ENCODE measurements at regions not wholly inside any gene's neighbourhood (a gene's known extent, or its start where the extent isn't known, plus 50 kb on each side); places are given as distances from the start of the nearest gene placed in this dataset.
A peak's percentile ranks its signal among the peaks of the same experiment; 100 is the strongest.
"Not testable (repeated sequence)": the region's sequence is repeated elsewhere in the genome, so short reads cannot be mapped to it uniquely, and the experiment has no call there.

- Histone ChIP-seq H3K4me2 (no peak overlapping the region), H3K9ac (no peak overlapping the region), H3K4me3 (no peak overlapping the region), H3K36me3 (no peaks in the 10 kb centered on the region), H3K27ac (no peak overlapping the region), H4K20me1 (no peaks in the 10 kb centered on the region), H3K4me1 (no peaks in the 10 kb centered on the region), H3K27me3 (no peaks in the 10 kb centered on the region), H3K9me3 (replicated peaks in 1 of 11) (no peaks in the 10 kb centered on the region)
- TF ChIP-seq Cebpa-rat (IDR thresholded peaks at IDR 0.05): no peak
Measured at GRCh38 chr4:131644619-131645018, 1504.5 kb upstream of the PCDH10 start.

GRCh38 chr4:131649227-131649626, 1499.9 kb upstream of the PCDH10 start:
- no peaks in the 10 kb centered on the region for H3K9me3 ChIP-seq (replicated peaks in 1 of 11)
- H3K4me3 ChIP-seq: no peak overlapping the region
- no peaks in the 10 kb centered on the region for H3K4me1 ChIP-seq
- no peaks in the 10 kb centered on the region for H3K36me3 ChIP-seq
- H3K4me2 ChIP-seq: no peak overlapping the region
- H3K9ac ChIP-seq: no peak overlapping the region
- H4K20me1 ChIP-seq: no peaks in the 10 kb centered on the region
- H3K27me3 ChIP-seq: no peaks in the 10 kb centered on the region
- no peak overlapping the region for H3K27ac ChIP-seq
- no peak for TF ChIP-seq Cebpa-rat (IDR thresholded peaks at IDR 0.05)

- no peak overlapping the region for H3K4me3 ChIP-seq
- TF ChIP-seq Cebpa-rat (IDR thresholded peaks at IDR 0.05): no peak
- H3K27me3 ChIP-seq: no peaks in the 10 kb centered on the region
- H3K27ac ChIP-seq: no peak overlapping the region
- no peaks in the 10 kb centered on the region for H3K4me1 ChIP-seq
- no peaks in the 10 kb centered on the region for H3K9me3 ChIP-seq (replicated peaks in 1 of 11)
- no peak overlapping the region for H3K4me2 ChIP-seq
- no peak overlapping the region for H3K9ac ChIP-seq
- H4K20me1 ChIP-seq: no peaks in the 10 kb centered on the region
- H3K36me3 ChIP-seq: no peaks in the 10 kb centered on the region
Measured at GRCh38 chr4:131650951-131651350, 1498.1 kb upstream of the PCDH10 start.

GRCh38 chr4:131683314-131683713, 1465.8 kb upstream of the PCDH10 start:
- not testable (repeated sequence) for H3K36me3 ChIP-seq, H3K4me1 ChIP-seq, H3K9ac ChIP-seq, H3K4me3 ChIP-seq, H3K27me3 ChIP-seq, H3K4me2 ChIP-seq, H4K20me1 ChIP-seq, H3K27ac ChIP-seq
- peaks cover 32 to 42% (median 35%) of the 10 kb centered on the region in 11 experiments for H3K9me3 ChIP-seq (replicated peaks in 1 of 11)

- no peak overlapping the region for H3K9ac ChIP-seq
- H3K36me3 ChIP-seq: no peaks in the 10 kb centered on the region
- H3K4me2 ChIP-seq: peak overlapping the region in 2 of 11 experiments; percentile 23 to 26; a peak in 4 of 22 replicates
- H3K27ac ChIP-seq: no peak overlapping the region
- peaks cover 0 to 19% (median 7%) of the 10 kb centered on the region in 11 experiments; a peak in 14 of 22 replicates for H3K9me3 ChIP-seq (replicated peaks in 1 of 11)
- H3K4me3 ChIP-seq: no peak overlapping the region
- no peaks in the 10 kb centered on the region for H3K27me3 ChIP-seq
- TF ChIP-seq Cebpa-rat (IDR thresholded peaks at IDR 0.05): no peak
- no peaks in the 10 kb centered on the region for H4K20me1 ChIP-seq
- peaks cover 0 to 6% (median 0%) of the 10 kb centered on the region in 10 experiments; a peak in 3 of 20 replicates for H3K4me1 ChIP-seq
Measured at GRCh38 chr4:131721883-131722282, 1427.2 kb upstream of the PCDH10 start.

- H3K27me3 ChIP-seq, H3K4me1 ChIP-seq: not testable (repeated sequence)
- peaks cover 8 to 31% (median 18%) of the 10 kb centered on the region in 11 experiments; a peak in 18 of 22 replicates for H3K9me3 ChIP-seq (replicated peaks in 1 of 11)
Measured at GRCh38 chr4:131723069-131723468, 1426.0 kb upstream of the PCDH10 start.

GRCh38 chr4:131724847-131725246, 1424.2 kb upstream of the PCDH10 start:
- not testable (repeated sequence) for H3K27me3 ChIP-seq, H4K20me1 ChIP-seq, H3K27ac ChIP-seq, H3K4me1 ChIP-seq, H3K36me3 ChIP-seq, H3K9ac ChIP-seq, H3K4me2 ChIP-seq
- peaks cover 18 to 47% (median 30%) of the 10 kb centered on the region in 11 experiments; a peak in 21 of 22 replicates for H3K9me3 ChIP-seq (replicated peaks in 1 of 11)
- H3K4me3 ChIP-seq: peak overlapping the region in 3 of 10 experiments; percentile 43 to 49 (median 47); a peak in 2 of 20 replicates

More at GRCh38 chr4:131723069-131723468, 1426.0 kb upstream of the PCDH10 start:
- H3K4me2 ChIP-seq, H4K20me1 ChIP-seq, H3K27ac ChIP-seq, H3K9ac ChIP-seq, H3K4me3 ChIP-seq, H3K36me3 ChIP-seq: not testable (repeated sequence)

GRCh38 chr4:131725521-131725920, 1423.6 kb upstream of the PCDH10 start:
- H3K4me1 ChIP-seq, H3K36me3 ChIP-seq, H3K4me2 ChIP-seq, H3K4me3 ChIP-seq, H3K9ac ChIP-seq, H3K27ac ChIP-seq, H3K27me3 ChIP-seq, H4K20me1 ChIP-seq: not testable (repeated sequence)
- H3K9me3 ChIP-seq (replicated peaks in 1 of 11): peaks cover 22 to 54% (median 36%) of the 10 kb centered on the region in 11 experiments; a peak in 21 of 22 replicates

- not testable (repeated sequence) for H3K4me1 ChIP-seq, H3K4me3 ChIP-seq, H3K27ac ChIP-seq, H3K27me3 ChIP-seq, H3K36me3 ChIP-seq, H4K20me1 ChIP-seq, H3K4me2 ChIP-seq, H3K9ac ChIP-seq
- H3K9me3 ChIP-seq (replicated peaks in 1 of 11): peaks cover 27 to 66% (median 46%) of the 10 kb centered on the region in 11 experiments
Measured at GRCh38 chr4:131726940-131727339, 1422.2 kb upstream of the PCDH10 start.

- not testable (repeated sequence) for H3K27me3 ChIP-seq, H3K4me2 ChIP-seq, H3K9ac ChIP-seq, H4K20me1 ChIP-seq, H3K27ac ChIP-seq, H3K4me1 ChIP-seq, H3K36me3 ChIP-seq, H3K4me3 ChIP-seq
- peaks cover 32 to 70% (median 51%) of the 10 kb centered on the region in 11 experiments for H3K9me3 ChIP-seq (replicated peaks in 1 of 11)
Measured at GRCh38 chr4:131727418-131727817, 1421.7 kb upstream of the PCDH10 start.

GRCh38 chr4:131729205-131729604, 1419.9 kb upstream of the PCDH10 start:
- not testable (repeated sequence) for H3K4me1 ChIP-seq, H4K20me1 ChIP-seq, H3K36me3 ChIP-seq, H3K4me2 ChIP-seq, H3K27me3 ChIP-seq, H3K4me3 ChIP-seq, H3K9ac ChIP-seq, H3K27ac ChIP-seq
- H3K9me3 ChIP-seq (replicated peaks in 1 of 11): peaks cover 41 to 83% (median 63%) of the 10 kb centered on the region in 11 experiments

- H3K4me1 ChIP-seq, H3K4me2 ChIP-seq, H3K27me3 ChIP-seq, H4K20me1 ChIP-seq, H3K9ac ChIP-seq, H3K27ac ChIP-seq, H3K4me3 ChIP-seq, H3K36me3 ChIP-seq: not testable (repeated sequence)
- peaks cover 41 to 83% (median 65%) of the 10 kb centered on the region in 11 experiments for H3K9me3 ChIP-seq (replicated peaks in 1 of 11)
Measured at GRCh38 chr4:131729716-131730398, 1419.2 kb upstream of the PCDH10 start.

GRCh38 chr4:131730574-131730973, 1418.5 kb upstream of the PCDH10 start:
- H3K9ac ChIP-seq, H3K27me3 ChIP-seq, H3K27ac ChIP-seq, H3K4me3 ChIP-seq, H4K20me1 ChIP-seq, H3K4me2 ChIP-seq, H3K36me3 ChIP-seq, H3K4me1 ChIP-seq: not testable (repeated sequence)
- H3K9me3 ChIP-seq (replicated peaks in 1 of 11): peaks cover 41 to 80% (median 68%) of the 10 kb centered on the region in 11 experiments

- peaks cover 41 to 76% (median 64%) of the 10 kb centered on the region in 11 experiments for H3K9me3 ChIP-seq (replicated peaks in 1 of 11)
- not testable (repeated sequence) for H3K4me1 ChIP-seq, H3K36me3 ChIP-seq
Measured at GRCh38 chr4:131732034-131732630, 1417.0 kb upstream of the PCDH10 start.

More at GRCh38 chr4:131732034-131732630, 1417.0 kb upstream of the PCDH10 start:
- H3K27me3 ChIP-seq, H4K20me1 ChIP-seq, H3K27ac ChIP-seq, H3K9ac ChIP-seq, H3K4me3 ChIP-seq, H3K4me2 ChIP-seq: not testable (repeated sequence)

Data from BLaER1 treated with 17β-estradiol and CSF1 and Interleukin-3, amounts not matched to agents 10 nM and 100 nM (cell line).